GM18498 (cell line): ENCODE measurements at regions not wholly inside any gene's neighbourhood (a gene's known extent, or its start where the extent isn't known, plus 50 kb on each side); places are given as distances from the start of the nearest gene placed in this dataset.
"Not testable (repeated sequence)": the region's sequence is repeated elsewhere in the genome, so short reads cannot be mapped to it uniquely, and the experiment has no call there.

ENCODE experiments used
- ATAC-seq: cut with Tn5 transposase; IDR thresholded peaks from one replicate; pipeline ENCODE4 v1.9.1; 2021; ENCODE audit warnings: mild to moderate bottlenecking, moderate library complexity; ENCODE audit not compliant: unreplicated experiment

DNA sequence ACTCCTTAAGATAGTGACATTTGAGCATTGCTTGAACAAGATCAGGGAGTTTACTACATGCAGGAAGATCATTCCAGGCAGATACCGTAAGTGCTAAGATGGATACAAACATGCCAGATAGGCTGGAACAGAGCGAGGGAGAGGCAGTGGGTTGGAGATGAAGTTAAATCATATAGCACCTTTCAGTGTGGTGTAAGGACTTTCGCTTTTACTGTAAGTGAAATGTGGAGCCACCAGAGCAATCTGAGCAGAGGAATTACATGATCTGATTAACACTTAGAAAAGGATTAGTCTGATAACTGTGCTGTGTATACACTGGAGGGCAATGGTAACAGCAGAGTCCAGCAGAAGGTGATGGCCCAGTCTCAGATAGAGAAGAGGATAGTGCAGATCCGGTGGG, 163.0 kb upstream of the SSTR1 start:
- no peak for ATAC-seq

DNA sequence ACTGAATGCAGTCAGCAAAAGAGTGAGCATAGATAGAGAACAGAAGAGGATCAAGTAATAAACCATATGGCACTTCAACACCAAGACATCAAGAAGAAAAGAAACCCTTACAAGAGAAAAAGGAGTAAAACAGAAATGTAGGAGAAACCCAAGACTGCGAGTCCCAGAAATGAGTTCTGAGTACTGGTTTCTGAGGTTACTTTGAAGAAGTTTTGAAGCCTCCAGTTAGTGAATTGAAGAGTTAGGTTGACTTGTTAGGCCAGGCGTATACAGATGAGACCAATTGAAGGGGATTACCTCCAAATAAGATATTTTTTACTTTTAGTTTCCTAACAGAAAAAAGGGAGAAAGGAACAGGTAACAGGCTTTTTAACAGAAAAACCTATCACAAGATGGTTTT, 162.2 kb upstream of the SSTR1 start:
- no peak for ATAC-seq

DNA sequence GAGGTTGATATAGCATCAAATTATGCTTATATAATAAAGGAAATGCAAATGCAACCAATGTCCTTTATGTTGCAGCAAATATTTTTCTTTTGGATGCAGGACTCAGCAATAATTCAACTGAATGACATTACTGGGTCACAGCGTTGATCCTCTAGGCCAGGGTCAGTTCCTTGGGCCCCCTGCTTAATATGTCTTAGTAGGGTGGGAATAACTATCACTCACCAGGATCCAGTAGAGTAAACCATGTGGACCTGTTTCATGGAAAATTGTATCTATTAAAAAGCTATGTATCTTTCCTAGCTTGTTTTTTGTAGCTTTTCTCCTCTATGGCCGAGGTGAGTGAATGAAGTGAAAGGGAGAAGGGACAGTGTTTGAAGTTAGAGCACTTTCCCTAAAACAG, 161.5 kb upstream of the SSTR1 start:
- ATAC-seq = no peak

DNA sequence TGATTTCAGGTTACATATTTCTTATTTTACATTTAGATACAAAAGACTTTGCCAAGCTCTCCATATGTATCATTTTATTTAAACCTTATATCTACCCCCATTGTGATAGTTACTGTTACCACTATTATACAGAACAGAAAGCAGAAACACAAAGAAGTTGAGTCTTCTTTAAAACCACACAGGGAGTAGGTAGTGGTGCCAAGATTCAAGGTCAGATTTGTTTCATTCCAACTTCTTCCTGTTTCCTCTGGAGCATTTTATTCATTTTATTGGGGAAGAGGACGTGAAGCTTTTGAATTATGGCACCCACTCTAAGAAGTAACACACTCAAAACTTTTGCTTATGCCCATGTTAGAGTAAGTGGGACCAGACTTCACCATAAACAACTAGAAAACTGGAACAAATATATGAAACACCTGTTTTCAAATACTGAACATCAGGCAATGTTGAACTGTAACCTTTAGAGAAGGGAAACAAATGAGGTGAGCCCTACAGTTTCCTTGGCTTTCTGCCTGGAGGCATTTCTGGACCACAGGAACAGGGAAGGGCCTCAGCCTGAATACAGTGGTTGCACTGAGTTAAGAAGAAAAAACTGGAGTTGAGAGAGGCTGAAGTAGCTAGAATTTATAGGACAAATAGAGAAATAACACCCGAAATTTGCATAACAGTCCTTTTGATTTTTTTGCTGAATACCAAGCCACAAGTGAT, 160.4 kb upstream of the SSTR1 start:
- ATAC-seq = no peak

DNA sequence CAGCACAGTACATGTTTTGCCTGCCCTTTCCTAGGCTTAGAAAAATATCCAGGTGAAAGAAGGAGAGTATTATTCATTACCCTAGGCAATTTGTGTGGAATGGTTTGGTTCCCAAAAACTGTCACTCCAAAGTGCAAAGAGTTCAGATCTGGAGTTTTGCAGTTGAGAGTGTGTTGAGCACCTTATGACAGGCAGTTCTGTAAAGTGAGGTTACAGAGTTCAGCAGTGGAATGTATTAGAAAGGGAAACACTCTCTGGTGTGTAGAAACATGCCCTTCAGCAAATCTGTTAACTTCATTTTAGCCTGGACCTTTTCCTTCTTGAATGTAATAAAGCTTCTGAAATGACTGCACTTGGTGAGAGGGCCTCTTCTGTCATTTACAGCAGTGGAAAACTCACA, 154.0 kb upstream of the SSTR1 start:
- no peak for ATAC-seq

DNA sequence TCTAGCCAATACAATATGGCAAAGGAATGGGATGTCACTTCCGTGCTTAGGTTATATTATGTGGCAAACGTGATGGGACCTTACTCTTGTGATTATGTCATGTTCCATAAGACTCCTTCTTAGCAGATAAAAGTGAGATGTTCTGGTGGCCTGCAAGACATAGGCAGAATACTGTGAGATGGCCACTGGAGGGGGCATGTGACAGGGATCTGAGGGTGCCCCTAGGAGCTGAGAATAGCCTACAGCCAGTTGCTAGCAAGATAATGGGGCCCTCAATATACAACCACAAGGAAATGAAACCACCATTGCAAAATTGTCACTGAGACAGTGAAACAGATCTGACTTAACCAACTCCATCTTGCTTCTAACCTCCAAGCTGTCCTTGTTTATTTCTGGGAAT, 151.4 kb upstream of the SSTR1 start:
- peak; percentile 54 for ATAC-seq

DNA sequence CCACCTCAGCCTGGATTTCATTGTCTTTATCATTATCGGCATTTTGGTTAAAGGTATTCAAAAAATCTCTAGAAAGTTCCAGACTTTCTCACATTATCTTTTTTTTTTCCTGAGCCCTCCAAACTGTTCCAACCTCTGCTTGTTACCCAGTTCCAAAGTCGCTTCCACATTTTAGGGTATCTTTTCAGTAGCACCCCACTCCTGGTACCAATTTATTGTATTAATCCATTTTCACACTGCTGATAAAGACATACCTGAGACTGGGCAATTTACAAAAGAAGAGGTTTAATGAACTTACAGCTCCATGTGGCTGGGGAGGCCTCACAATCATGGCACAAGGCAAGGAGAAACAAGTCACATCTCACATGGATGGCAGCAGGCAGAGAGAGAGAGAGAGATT, 145.5 kb upstream of the SSTR1 start:
- not testable (repeated sequence) for ATAC-seq

DNA sequence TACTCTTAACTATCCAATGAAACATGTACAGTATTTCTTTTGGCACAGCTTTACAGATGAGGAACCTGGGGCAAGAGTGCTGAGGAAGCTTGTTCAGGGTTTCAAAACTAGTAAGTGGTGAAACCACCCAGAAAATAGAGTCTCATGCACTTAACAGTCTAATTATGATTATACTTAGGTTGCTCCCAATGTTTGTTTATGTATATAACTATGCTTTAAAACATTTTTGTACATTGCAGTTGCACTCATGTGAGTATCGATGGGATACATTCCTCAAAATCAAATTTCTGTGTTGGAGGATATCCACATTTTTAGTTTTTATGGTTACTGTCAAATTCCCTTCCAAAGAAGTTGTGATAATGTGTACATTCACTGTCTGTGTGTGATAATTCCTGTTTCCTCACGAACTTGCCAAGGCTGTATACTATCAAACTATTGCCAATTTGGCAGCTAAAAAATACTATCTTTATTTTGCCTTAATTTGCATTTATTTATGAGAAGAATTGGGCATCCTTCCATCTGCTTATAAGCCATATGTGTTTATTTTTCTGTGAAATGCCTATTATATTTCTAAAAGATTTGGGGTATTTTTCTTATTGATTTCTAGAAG, 143.9 kb upstream of the SSTR1 start:
- ATAC-seq = no peak

DNA sequence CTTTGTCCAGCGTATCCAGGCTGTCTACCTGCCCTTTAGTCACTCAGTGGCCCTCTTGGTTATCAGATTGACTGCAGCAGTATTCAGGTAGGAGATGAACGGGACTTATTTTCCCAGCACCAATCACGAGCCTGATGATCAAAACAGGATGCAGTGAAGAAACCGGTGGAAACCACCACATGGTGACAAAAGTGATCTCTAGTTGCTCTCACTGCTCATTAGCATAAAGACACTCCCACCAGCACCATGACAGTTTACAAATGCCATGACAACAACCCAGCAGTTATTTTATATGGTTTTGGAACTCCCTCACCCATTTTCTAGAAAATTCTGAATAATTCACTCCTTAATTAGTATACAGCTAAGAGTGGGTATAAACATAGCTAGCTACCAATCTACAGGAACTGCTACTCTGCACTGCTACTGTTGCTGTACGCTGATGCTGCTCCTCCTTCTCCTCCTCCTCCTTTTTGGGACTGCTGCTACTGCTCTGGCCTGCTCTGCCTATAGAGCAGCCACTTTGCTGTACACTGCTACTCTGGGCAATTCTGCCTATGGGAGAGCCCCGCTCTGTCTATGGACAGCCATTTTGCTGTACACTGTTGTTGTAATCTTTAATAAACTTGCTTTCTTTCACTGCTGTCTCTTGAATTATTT, 142.5 kb upstream of the SSTR1 start:
- ATAC-seq = peak; percentile 72

DNA sequence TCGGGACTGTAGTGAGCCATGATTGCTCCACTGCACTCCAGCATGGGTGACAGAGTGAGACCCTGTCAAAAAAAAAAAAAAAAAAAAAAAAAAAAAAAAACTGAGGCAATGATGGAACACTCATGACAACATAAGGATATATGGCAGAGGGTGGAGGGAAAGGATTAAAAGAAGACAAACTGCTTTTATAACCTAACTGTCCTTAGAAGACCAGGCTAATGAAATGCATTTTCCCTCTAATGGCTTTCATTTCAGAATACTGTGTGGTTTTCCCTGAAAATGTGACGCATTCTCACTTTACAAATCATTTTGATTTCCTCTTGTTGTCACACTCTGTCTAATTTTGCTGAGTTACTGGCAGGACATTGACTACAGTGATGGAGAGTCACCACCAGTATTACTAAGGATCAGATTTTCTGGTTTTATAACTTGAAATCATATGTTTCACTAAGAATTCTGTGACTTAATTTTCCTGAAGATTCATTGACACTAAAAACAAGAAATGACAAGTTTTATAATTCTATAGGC, 137.6 kb upstream of the SSTR1 start:
- no peak for ATAC-seq

DNA sequence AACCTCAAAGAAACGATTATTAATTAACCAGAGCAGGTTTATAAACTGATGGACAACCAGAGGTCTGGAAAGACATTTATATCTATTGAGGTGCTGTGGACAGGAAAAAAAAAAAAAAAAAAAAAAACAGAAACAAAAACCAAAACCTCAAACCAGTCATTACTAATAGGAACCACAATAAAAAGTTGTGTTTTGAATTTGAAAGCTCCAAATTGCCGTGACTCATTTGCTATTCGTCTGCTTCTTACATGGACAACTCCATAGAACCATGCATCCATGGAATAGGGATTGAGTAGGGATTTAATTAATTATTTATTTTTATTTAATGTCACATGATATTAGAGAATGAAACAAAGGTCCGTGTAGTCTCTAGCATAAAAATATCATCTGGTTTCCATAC, 134.1 kb upstream of the SSTR1 start:
- ATAC-seq = no peak

DNA sequence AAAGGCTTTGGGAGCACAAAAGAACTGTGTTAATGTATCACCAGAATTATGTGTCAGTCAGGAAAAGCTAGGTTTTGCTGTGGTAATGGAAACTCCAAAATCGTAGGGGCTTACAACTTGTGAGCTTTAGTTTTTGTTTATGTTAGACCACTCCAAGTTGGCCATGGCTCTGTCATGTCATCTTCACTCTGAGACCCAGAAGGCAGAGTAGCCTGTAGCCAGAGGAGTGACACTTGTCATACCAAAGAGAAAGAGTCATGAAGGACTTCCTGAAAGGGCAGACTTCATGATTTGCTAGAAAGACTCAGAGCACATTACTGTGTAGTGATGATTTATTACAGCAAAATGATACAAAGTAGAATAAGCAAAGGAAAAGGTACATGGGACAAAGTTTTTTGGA, 133.6 kb upstream of the SSTR1 start:
- ATAC-seq = no peak

DNA sequence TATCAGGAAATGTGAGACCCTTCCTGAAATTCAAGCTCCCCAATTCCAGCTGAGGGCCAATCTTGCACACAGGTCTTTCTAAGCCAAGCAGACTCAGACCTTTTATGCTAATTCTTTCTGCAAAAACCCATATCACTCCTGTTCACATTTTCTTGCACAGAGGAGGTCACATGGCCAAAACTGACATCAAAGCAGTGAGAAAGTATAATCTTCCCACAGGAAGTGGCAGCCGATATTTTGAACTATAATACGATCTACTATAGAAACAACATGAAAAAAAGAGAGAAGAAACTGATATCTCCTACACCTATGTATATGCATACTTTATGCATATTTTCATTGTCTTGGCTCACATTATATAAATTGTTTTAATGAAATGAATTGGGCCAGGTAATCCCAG, 132.9 kb upstream of the SSTR1 start:
- no peak for ATAC-seq

DNA sequence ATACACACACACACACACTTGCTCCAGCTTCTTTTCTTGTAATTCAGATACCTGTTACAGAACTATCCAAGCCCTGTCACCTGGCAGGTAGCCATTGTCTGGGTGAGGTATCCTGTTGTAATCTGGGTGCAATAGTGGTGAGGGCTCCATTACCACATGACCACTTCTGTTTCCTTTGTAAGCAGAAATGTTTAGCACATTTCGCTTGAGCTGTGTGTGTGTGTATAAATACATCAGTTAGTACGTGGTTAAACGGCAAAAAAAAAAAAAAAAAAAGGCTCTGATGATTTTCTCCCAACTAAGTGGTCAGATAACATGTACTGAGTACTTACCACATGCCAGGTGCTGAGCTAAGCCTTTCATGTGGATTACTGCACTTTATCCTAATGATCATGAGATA, 129.3 kb upstream of the SSTR1 start:
- ATAC-seq = peak; percentile 54

DNA sequence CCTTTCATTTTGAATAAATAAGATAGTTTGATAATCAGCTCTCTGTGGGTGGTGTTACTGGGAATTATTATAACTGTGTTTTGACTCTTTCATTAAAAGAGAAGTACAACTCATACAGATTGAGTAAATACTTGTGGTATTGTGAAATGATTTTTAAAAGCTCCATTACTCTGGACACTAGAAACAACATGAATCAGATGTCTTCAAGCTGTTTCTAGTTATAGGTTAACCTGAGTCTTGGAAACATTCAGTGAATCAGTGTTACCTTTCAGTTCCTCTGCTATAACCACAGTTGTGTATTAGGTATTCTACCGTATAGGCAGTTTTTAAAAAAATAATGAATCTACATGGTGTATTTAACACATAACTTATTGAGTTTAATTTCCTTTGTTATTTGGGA, 128.4 kb upstream of the SSTR1 start:
- ATAC-seq = peak; percentile 87

DNA sequence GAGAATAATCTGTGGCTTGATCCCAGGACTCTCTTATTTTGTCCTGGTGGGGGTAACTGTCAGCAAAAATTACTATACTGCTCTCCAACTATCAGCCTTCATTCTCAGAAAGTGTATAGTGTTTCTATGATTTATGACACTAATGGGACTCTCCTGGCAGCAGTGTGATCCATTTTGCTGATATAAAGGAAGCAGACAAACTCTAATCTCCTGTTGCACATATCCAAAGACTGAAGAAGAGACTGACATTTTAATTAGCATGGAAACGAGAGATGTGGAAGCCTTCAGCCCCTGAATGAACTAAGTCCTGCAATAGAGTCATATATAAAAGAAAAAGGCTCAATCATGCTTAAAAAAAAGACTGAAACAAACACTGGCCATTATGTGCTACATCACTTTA, 127.8 kb upstream of the SSTR1 start:
- no peak for ATAC-seq

DNA sequence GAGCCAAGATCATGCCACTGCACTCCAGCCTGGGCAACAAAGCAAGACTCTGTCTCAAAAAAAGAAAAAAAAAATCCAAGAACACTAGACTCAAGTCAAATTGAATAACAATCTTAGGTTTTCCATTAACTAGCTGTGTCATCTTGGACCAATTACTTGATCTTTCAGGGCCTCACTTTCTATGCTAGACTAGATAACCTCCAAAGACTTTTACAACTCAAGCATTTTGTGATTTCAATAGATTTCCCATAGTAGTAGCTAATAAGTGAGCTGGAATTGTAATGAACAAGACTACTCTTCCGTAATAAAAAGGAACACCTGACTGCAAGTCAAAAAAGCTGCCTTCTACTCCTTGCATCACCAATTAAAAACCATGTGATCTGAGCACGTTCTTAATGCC, 127.0 kb upstream of the SSTR1 start:
- ATAC-seq = no peak

DNA sequence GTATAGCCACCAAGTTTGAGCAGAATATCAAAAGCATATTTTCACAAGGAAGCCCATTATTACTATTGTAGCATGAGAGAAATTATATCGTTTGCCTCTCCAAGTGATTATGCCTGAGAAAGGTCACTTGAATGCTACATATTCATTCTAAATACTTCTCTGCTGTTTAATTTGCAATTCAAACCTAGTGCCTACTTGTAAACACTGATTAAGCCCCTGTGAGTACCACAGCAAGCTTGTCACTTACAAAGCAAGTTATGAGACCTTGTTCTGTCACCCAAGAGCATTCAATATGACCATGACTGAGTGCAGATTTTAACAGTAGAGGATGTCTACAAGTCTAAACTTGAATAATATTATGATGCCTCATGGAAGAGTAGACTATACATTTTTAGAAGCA, 124.7 kb upstream of the SSTR1 start:
- no peak for ATAC-seq

DNA sequence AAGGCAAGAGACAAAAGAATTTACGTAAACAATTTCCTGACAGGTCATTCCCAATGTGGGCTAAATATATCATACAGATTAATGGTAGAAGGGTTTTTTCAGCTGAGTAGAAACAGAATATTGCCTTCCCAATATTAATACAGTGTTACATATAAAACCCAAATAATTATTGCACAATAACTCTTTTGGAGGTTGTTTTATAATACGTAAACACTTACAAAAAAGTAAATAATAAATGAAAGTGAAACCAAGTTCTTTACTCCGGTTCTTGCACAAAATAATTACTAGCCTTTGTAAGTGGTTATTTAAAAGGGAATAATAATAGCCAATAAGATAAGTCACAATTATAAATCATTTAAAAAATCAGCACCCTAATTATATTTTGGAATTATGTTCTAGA, 118.6 kb upstream of the SSTR1 start:
- ATAC-seq = no peak

DNA sequence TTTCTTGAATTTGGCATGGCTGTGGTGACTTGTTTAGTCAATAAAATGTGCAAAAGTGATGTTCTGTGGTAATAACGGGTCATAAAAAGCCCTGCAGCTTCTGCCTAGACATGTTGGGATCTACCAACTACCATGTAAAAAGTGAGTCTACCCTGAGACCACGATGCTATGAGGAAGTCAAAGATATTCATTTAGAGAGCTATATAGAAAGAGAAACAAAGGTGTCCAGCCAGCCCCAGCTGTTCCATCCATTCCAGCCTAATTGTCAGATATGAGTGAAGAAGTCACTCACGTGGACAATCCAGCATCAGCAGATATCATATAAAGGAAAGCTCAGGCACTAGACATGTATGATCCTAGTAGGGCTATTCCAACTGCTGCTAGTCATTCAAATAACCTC, 117.2 kb upstream of the SSTR1 start:
- ATAC-seq = no peak

DNA sequence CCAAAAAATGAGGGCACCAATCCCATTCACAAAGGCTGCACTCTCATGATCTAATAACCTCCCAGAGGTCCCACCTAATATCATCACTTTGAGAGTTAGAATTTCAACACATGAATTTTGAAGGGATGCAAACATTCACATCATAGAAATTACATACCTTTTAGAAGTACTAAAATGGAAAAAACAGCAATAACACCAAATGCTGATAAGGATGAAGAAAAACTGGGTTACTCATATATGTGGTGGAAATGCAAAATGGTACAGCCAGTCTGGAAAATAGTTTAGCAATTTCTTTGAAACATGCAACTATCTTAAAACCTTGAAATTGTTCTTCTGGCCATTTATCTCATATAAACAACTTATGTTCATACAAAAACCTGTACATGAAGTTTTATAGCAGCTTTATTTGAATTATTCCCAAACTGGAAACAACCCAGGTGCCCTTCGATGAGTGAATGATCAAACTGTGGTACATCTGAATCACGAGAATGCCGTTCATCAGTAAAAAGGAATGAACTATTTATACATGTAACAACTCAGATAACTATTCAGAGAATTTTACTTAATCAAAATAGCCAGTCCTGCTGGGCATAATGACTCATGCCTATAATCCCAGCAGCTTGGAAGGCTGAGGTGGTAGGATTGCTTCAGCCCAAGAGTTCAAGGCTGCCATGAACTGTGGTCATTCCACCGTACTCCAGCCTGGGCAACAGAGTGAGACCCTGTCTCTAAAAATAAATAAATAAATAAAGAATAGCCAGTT, 109.4 kb upstream of the SSTR1 start:
- no peak for ATAC-seq

DNA sequence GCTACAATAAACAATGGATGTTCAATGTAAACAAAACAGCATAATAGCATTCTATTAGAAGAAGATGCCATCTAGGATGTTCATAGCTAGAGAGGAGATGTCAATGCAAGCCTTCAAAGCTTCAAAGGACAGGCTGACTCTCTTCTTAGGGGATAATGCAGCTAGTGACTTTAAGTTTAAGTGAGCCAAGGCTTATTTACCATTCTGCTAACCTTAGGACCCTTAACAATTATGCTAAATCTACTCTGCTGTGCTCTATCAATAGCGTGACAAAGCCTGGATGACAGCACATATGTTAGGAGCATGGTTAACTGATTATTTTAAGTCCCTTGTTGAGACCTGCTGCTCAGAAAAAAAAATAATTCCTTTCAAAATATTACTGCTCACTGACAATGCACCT, 106.0 kb upstream of the SSTR1 start:
- ATAC-seq = no peak
